Gastrocnemius medialis (tissue), 4 donors: ENCODE measurements at regions not wholly inside any gene's neighbourhood (a gene's known extent, or its start where the extent isn't known, plus 50 kb on each side); places are given as distances from the start of the nearest gene placed in this dataset.
"Not testable (repeated sequence)": the region's sequence is repeated elsewhere in the genome, so short reads cannot be mapped to it uniquely, and the experiment has no call there.

Experiments
- POLR2A ChIP-seq, 2 donors: fragments of 450-650 bp; IDR thresholded peaks; one replicate each; pipeline ENCODE4 v1.6.1; 2017; ENCODE audit warnings: antibody characterized with exemption in 2 of 2, mild to moderate bottlenecking in 2 of 2, moderate library complexity in 2 of 2
- TF ChIP-seq, protein P1 (sequence below), 5 experiments: fragments of 450-650 bp in 3 of 5; fragments of 200-600 bp in 2 of 5; sonication (generic) in 2 of 5; IDR thresholded peaks in 4 of 5; conservative IDR thresholded peaks in 1 of 5; 1 replicate in 4 of 5; 2 replicates in 1 of 5; pipeline ENCODE4 v1.5.1; 2016 to 2019; ENCODE audit warnings: antibody characterized with exemption in 5 of 5, mild to moderate bottlenecking in 3 of 5, moderate library complexity in 3 of 5

DNA sequence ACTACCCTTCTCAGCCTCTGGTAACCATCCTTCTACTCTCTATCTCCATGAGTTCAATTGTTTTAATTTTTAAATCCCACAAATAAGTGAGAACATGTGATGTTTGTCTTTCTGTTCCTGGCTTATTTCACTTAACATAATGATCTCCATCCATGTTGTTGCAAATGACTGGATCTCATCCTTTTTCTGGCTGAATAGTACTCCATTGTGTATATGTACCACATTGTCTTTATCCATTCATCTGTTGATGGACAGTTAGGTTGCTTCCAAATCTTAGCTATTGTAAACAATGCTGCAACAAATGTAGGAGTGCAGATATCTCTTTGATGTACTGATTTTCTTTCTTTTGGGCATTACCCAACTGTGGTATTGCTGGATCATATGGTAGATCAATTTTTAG lies 103.0 kb downstream of the CARTPT start:
- TF ChIP-seq, protein P1, sequence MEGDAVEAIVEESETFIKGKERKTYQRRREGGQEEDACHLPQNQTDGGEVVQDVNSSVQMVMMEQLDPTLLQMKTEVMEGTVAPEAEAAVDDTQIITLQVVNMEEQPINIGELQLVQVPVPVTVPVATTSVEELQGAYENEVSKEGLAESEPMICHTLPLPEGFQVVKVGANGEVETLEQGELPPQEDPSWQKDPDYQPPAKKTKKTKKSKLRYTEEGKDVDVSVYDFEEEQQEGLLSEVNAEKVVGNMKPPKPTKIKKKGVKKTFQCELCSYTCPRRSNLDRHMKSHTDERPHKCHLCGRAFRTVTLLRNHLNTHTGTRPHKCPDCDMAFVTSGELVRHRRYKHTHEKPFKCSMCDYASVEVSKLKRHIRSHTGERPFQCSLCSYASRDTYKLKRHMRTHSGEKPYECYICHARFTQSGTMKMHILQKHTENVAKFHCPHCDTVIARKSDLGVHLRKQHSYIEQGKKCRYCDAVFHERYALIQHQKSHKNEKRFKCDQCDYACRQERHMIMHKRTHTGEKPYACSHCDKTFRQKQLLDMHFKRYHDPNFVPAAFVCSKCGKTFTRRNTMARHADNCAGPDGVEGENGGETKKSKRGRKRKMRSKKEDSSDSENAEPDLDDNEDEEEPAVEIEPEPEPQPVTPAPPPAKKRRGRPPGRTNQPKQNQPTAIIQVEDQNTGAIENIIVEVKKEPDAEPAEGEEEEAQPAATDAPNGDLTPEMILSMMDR (IDR thresholded peaks at IDR 0.05 in 4 of 5, conservative IDR thresholded peaks at IDR 0.05 in 1 of 5) = not testable (repeated sequence)
- TF ChIP-seq POLR2A (IDR thresholded peaks at IDR 0.05) = not testable (repeated sequence)
